Calu3 (cell line): ENCODE measurements at regions not wholly inside any gene's neighbourhood (a gene's known extent, or its start where the extent isn't known, plus 50 kb on each side); places are given as distances from the start of the nearest gene placed in this dataset.
"Not testable (repeated sequence)": the region's sequence is repeated elsewhere in the genome, so short reads cannot be mapped to it uniquely, and the experiment has no call there.

Experiments
- BruUV-seq: library from RNA; stranded (reverse); fragments of 400-500 nt; replicated peaks from 2 replicates; lab custom pipeline; 2021; lab: Mats Ljungman, UMichigan
- CTCF ChIA-PET: fragments of 300-600 bp; sonication (Branson Sonifier 250); formaldehyde crosslinking; loops from one replicate; lab custom pipeline; 2022; ENCODE audit warnings: antibody characterized with exemption; lab: Charles Lee
- DNase-seq: peaks from one replicate; pipeline ENCODE4 v3.0.0; 2022
- H3K27ac Mint-ChIP-seq: one replicate; pipeline ENCODE4 v1.8.0; 2022; ENCODE audit warnings: mixed read lengths; ENCODE audit not compliant: unreplicated experiment
- H3K27me3 Mint-ChIP-seq: one replicate; pipeline ENCODE4 v1.8.0; 2022; ENCODE audit warnings: mixed read lengths; ENCODE audit not compliant: unreplicated experiment
- H3K36me3 Mint-ChIP-seq: one replicate; pipeline ENCODE4 v1.8.0; 2022; ENCODE audit warnings: mild to moderate bottlenecking, moderate library complexity, mixed read lengths; ENCODE audit not compliant: insufficient read depth, unreplicated experiment
- H3K4me1 Mint-ChIP-seq: one replicate; pipeline ENCODE4 v1.8.0; 2022; ENCODE audit warnings: mild to moderate bottlenecking, low read depth, mixed read lengths; ENCODE audit not compliant: unreplicated experiment
- H3K4me3 Mint-ChIP-seq: one replicate; pipeline ENCODE4 v1.8.0; 2022; ENCODE audit warnings: mild to moderate bottlenecking, low read depth, moderate library complexity, mixed read lengths; ENCODE audit not compliant: unreplicated experiment
- H3K9me3 Mint-ChIP-seq: one replicate; pipeline ENCODE4 v1.8.0; 2022; ENCODE audit warnings: low read depth, mixed read lengths; ENCODE audit not compliant: unreplicated experiment
- CTCF ChIP-seq: fragments of 200-600 bp; IDR thresholded peaks from one replicate; pipeline ENCODE4 v1.8.0; 2022; ENCODE audit warnings: antibody characterized with exemption; ENCODE audit not compliant: unreplicated experiment
- intact Hi-C: fragments of 100-400 bp; cut with micrococcal nuclease; formaldehyde crosslinking; loops from one replicate; pipeline ENCODE4 v1.10.0; 2022; ENCODE audit not compliant: unreplicated experiment

GRCh38 chr18:10354241-10354811 lies 100.1 kb upstream of the APCDD1 start:
- CTCF ChIA-PET: no interaction called here
- Mint-ChIP-seq H3K27ac (no peak overlapping the region), H3K4me1 (no peaks in the 10 kb centered on the region), H3K9me3 (peaks cover 11% of the 10 kb centered on the region), H3K36me3 (no peaks in the 10 kb centered on the region), H3K4me3 (no peak overlapping the region), H3K27me3 (peaks cover 15% of the 10 kb centered on the region)
- intact Hi-C loops: no loop called here
- no TSS peak for BruUV-seq
- no peak for TF ChIP-seq CTCF
- no peak for DNase-seq

DNA sequence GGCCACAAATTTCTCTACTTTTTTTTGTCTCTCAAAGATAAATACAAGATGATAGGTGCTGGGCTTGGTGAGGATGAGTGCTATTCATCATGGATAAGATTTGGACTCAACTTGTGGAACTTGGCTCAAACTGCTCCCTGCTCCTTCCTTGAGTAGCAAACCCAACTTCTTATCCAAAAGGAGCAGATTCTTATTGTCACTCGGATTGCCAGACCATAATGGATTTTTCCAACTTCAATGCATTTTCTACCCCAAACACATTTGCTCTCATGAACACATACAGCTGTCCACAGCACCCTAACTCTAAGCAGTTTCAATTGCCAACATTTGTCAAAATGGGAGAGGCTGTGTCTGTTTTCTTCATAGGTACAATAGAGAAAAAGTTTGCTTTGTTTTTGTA lies 99.5 kb upstream of the APCDD1 start:
- Mint-ChIP-seq H3K27ac (no peak overlapping the region), H3K4me3 (no peak overlapping the region), H3K36me3 (no peaks in the 10 kb centered on the region), H3K27me3 (peaks cover 15% of the 10 kb centered on the region), H3K4me1 (no peaks in the 10 kb centered on the region), H3K9me3 (peaks cover 11% of the 10 kb centered on the region)
- TF ChIP-seq CTCF: no peak
- BruUV-seq: no TSS peak
- intact Hi-C loops: no loop called here
- DNase-seq: no peak
- CTCF ChIA-PET: no interaction called here

- Mint-ChIP-seq H3K27me3 (peaks cover 13% of the 10 kb centered on the region), H3K9me3 (peaks cover 11% of the 10 kb centered on the region)
- BruUV-seq, CTCF ChIA-PET, H3K27ac Mint-ChIP-seq, H3K4me3 Mint-ChIP-seq, intact Hi-C loops, DNase-seq, H3K4me1 Mint-ChIP-seq, H3K36me3 Mint-ChIP-seq: not testable (repeated sequence)
Observed at GRCh38 chr18:10356999-10357398, 97.4 kb upstream of the APCDD1 start.

DNA sequence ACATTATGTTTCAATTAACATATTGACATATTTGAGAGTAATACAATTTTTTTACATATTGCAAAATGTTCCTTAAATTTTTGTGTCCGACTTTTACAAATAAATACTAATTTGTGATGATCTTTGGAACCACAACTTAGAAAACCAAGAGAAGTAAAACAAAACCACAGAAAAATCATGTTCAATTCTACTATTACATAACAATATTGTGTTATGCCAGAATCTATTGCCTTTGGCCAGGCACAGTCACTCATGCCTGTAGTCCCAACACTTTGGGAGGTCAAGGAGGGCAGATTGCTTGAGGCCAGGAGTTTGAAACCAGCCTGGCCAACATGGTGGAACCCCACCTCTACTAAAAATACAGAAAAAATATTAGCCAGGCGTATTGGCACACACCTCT lies 92.8 kb upstream of the APCDD1 start:
- H3K4me3 Mint-ChIP-seq: no peak overlapping the region
- peaks cover 26% of the 10 kb centered on the region for H3K27me3 Mint-ChIP-seq
- no peak overlapping the region for H3K27ac Mint-ChIP-seq
- CTCF ChIA-PET: interaction anchor here (0.6 kb wide), 1 partner anchor 18 kb away, joined by 3 read pairs; no protein-coding TSS in a partner anchor
- DNase-seq: no peak
- intact Hi-C loops: no loop called here
- no peaks in the 10 kb centered on the region for H3K4me1 Mint-ChIP-seq
- no peak for TF ChIP-seq CTCF
- peaks cover 5% of the 10 kb centered on the region for H3K9me3 Mint-ChIP-seq
- no peaks in the 10 kb centered on the region for H3K36me3 Mint-ChIP-seq
- no TSS peak for BruUV-seq

DNA sequence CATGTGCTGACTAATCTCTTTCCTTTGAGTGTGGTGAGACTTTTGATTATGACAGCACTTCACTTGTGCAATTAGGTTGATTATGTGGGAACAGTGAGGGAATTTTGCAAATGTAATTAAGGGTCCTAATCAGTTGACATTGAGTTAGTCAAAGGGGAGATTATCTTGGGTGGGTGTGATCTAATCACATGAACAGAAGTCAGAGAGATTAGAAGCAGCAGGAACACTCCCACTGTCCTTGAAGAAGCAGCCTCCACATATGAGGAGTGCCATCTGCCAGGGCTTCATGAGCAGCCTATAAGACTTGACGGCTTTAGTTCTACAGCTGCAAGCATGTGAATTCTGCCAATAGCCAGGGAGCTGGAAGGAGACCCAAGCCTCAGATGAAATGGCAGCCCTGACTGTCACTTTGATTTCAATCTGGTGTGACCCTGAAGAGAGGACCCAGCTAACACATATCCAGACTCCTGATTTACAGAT lies 89.4 kb upstream of the APCDD1 start:
- Mint-ChIP-seq H3K4me1 (no peaks in the 10 kb centered on the region), H3K36me3 (no peaks in the 10 kb centered on the region), H3K27ac (no peak overlapping the region), H3K4me3 (no peak overlapping the region), H3K27me3 (peaks cover 59% of the 10 kb centered on the region), H3K9me3 (no peaks in the 10 kb centered on the region)
- TF ChIP-seq CTCF: no peak
- BruUV-seq: no TSS peak
- DNase-seq: no peak
- intact Hi-C loops: no loop called here
- CTCF ChIA-PET: no interaction called here
